HG03558 (cell line): ENCODE measurements at regions not wholly inside any gene's neighbourhood (a gene's known extent, or its start where the extent isn't known, plus 50 kb on each side); places are given as distances from the start of the nearest gene placed in this dataset.
"Not testable (repeated sequence)": the region's sequence is repeated elsewhere in the genome, so short reads cannot be mapped to it uniquely, and the experiment has no call there.

Experiments
- ATAC-seq: cut with Tn5 transposase; IDR thresholded peaks from one replicate; pipeline ENCODE4 v1.9.1; 2021; ENCODE audit warnings: moderate number of reproducible peaks; ENCODE audit not compliant: unreplicated experiment; ENCODE audit errors: extremely low read depth

DNA sequence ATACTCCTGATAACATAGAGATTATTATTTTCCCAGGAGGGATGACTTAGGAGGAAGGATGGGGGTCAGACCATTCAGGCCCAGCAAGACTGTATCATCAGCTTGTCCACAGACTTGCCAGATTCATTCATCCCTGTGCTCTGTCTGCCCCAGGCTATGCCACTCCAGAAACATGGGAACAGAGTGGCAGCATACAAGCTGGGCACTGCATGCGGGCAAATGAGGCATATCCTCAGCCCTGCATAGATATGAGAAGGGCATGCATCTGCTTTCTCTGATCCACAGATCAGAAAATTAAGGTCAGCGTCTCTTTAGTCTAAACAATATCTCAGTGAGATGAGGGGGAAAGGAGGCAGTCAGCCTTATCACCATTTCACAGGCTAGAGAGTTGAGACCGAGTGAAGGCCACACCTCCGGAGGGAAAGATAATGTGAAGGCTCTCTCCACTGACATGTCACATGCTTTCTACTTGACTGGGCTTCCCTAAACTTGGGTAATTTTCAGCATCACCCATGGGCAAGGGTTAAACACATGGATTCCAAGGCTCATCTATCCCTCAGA lies 140.5 kb downstream of the TFAP2B start:
- ATAC-seq: no peak

DNA sequence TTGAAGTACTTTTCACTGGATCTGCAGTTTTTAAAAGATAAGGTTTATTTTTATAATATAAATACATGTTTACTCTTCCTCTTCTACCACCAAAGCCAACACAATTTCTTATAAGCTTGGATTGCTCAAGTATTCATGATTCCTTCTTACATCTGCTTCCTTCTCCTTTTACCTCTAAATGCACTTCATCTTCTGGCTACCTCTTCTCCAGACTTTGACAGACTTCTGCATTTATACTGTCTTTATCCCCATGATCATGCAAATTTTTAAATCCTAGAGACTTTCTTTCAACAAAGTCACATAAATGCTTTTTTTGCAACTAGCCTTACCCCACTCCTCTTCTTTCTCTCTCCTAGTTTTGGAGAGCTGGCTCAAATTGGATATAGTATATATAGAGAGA lies 142.9 kb downstream of the TFAP2B start:
- no peak for ATAC-seq

DNA sequence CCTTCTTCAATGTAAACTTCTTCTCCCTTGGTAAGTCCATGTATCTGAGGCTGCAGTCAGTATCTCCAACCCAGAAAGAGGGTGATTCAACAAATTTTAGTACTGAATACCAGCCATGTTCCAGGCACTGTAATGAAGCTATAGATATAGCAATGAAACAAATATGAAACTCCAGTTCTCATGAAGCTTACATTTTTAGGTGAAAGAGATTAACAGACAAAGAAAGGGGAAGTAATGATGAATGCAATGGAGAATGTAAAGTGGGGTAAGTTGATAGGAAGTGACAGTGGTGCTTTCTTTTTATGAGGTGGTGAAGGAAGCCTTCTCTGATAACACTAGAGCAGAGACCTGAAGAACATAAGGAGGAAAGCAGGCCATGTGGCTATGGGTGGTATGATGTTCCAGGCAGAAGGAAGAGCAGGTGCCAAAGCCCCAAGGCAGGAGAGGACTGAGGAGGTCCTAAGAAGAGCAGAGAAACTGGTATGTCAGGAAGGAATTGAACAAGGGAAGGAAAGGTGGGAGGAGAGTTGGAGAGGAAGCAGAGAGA lies 143.6 kb downstream of the TFAP2B start:
- ATAC-seq: no peak

DNA sequence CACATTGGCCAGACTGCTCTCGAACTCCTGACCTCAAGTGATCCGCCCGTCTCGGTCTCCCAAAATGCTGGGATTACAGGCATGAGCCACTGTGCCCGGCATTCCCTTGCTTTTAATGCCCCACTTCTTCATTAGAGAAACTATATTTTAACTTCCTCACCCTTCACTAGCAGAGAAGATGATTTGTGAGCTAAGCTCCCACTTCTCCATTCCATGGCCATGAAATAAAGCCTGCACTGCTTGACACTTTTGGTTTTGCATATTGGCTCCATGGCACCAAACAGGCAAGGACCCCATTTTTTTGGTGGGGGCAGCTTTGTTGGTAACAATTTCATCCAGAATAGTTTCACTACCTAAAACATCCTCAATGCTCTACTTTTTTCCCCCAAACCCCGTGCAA lies 145.3 kb downstream of the TFAP2B start:
- ATAC-seq: no peak

DNA sequence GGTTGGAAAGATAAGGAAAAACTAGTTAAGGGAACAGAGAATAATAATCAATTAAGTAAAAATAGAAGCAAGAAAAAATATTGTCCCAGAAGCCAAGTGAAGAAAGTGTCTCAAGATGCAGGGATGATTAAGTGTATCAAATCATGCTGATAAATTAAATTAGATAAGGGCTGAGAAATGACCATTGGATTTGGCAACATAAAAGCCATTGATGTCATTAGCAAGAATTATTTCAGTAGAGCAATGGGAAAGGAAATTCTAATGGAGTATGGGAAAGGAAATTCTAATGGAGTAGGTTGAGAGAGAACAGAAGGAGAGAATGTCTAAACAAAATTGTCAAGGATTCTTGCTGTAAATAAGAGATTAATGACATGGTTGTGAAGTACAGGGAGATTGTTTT lies 146.8 kb downstream of the TFAP2B start:
- no peak for ATAC-seq

DNA sequence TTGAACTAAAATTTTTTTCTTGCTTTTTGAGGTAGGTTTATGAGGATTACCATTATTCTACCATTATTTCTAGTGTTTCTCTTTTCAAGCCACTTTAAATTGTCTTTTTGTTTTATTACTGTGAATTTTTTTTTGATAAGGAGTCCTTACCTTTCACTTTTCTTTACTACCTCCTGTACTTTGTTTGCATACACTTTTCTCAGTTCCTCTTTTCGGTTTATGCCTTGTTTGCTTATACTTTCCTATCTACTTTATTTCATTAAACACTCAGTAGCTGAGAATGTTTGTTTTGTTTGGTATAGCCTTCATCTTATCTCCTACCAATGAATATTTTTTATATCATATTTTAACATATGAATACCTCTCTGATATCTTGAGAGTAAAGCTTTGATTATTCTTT lies 147.9 kb downstream of the TFAP2B start:
- ATAC-seq: peak; percentile 96

DNA sequence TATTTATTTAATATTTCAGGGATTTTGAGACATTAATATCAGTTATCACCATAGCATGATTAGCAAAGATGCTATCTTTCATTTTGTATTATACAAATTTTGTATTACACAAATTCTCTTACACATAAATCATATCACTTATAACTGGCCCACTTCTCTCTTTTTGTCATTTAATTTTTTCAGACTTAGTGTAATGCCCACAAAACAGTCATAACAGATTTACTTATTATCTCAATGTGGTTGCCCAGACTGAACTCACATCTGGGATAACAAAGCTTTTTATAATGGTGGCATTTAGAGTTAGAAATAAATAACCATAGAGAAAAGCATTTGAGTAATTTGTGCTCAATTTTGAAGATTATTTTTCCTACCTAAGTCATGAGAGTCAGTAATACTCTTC lies 148.3 kb downstream of the TFAP2B start:
- ATAC-seq: no peak

DNA sequence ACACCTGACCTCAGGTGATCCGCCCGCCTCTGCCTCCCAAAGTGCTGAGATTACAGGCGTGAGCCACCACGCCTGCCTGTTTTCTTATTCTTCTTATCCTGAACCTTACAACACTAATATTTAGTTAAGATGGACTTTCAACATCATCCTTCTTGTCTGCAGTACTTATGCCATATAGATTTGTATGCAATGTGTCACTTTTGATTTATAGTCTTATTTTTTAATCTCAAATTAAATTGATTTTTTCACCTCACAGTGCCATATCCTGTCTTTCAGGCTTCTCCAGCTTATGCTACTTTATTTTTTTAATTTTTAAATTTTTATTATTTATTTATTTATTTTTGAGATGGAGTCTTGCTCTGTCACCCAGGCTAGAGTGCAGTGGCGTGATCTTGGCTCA lies 149.6 kb downstream of the TFAP2B start:
- not testable (repeated sequence) for ATAC-seq

DNA sequence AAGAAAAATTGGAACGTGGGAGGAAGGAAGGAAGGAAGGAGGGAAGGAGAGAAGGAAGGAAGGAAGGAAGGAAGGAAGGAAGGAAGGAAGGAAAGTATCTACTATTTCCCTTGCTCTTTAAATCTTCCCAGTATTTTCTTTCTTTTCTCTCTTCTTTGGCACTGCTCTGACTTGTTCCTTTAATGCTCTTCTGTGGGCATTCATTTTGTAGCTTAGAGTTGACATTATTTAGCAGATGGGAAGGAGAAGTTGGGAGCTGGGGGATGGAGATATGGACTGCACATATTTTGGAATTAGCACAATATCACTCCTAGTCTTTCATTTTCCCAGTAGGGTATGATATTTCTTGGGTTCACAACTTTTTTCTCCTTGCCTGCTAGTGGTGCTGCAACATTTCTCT lies 152.2 kb downstream of the TFAP2B start:
- ATAC-seq: no peak

DNA sequence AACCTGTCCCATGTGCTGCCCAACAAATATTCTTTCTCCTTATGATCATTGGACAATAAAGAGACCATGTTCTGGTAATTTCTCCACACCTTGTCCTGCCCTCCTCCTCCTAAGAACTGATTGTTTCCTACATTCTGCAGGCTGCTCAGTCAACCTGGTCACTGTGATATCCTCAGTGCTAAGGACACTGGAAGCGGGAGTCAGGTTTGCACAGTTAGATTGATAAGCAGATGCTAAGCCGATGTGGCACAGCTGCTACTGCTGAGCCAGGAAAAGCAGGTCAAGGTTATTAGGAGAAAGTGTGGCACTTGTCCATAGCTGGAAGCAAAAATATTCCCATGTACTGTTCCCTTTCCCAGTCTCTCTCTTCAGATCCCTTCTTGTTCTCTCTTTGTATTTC lies 154.8 kb downstream of the TFAP2B start:
- ATAC-seq: no peak

DNA sequence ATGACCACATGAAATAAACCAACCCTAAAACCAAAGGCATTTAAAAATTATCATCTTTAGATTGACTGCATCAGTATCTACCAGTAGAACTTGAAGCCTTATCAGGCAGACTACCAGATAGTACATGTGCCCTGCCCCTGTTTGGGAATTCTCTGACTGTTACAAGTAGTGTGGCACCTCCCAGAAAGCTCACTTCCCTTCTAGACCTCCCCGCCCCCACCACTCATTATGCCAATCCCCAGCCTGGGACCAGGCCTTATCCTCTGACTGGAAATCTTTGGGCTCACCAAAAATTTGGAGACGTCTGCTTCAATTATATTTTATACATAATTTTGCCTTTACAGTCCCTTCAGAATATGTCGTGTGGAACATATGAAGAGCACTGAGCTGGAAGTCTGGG lies 155.6 kb downstream of the TFAP2B start:
- no peak for ATAC-seq

DNA sequence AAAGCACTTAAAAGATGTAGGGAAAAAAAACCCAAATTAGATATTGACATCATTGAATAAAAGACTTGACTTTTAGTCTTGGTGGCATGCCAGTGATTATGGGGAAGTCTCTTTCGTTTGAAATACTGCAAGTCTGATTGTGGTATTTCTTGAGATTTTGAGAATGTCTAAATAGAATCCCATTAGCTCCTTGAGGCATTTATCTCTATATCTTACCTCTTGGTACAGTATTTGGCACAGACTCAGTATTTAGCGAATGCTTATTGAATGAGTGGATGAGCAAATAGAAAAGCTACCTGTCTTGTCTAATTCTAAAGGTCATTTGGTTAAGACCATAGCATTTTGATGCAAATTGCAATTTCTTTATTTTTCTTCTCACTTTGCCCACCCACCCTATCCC lies 156.5 kb downstream of the TFAP2B start:
- no peak for ATAC-seq

DNA sequence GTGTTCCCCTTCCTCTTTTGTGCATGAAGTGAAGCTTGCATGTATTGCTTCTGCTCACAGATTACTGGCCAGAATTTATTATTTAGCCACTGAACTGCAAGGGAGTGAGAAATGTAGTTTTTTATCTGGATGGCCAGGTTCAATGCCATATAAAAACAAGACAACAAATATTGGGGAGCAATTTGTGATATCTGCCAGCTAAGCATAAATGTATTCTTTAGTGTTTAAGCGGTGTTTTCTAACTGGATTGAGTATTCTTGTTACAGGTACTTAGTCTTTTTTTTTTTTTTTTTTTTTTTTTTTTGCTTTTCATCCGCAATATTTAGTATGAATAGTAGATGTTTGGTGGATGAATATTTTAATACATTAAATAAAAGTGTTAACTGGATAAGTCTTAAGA lies 158.2 kb downstream of the TFAP2B start:
- no peak for ATAC-seq

DNA sequence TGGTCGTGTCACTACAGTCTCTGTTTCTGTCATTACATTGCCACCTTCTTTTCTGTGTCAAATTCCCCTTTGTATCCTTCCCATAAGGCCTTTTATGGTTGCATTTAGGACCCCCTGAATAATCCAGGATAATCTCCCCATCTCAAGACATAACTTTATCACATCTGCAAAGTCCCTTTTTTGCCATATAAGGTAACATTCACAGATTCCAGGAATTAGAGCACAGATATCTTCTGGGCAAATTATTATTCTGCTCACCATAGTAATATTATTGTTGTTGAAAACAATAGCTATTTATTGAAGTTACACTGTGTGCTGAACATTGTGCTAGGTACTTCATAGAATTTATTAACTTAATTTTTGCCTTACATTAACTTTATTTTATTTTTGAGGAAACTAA lies 159.1 kb downstream of the TFAP2B start:
- no peak for ATAC-seq

DNA sequence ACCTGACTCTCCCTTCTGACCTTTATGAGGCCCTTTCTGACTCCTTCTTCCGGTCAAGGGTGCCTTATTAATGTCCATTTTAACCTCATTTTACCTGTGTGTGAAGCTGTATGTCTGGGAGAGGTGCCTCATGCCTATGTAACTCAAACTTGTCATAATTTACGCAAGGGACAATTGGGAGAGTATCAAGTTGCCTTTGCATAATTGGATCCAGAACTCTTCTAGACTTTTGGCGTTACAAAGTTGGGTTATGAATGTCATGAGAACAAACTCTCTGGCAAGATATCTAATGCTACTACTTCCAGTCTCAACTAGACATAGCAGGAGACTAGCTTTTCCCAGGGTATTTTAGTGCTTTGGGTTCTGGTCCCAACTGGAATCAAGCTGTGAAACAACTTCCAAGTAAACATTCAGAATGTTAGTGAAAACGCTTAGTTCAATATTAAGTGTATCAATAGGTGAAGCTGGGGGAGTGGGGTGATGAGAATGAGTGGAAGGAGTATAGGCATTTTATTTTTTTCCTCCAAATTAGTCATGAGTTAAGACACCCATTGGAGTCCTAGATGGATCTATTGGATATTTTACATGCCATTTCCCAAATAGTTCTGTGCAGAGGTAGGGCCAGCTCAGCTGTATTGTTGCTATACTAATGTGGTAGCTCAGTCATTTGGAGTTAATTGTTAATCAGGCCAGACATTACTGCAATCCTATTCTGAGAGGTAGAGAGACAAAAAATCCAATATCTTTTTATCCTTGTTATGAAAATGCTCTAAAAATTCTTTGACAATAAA lies 159.9 kb downstream of the TFAP2B start:
- no peak for ATAC-seq

DNA sequence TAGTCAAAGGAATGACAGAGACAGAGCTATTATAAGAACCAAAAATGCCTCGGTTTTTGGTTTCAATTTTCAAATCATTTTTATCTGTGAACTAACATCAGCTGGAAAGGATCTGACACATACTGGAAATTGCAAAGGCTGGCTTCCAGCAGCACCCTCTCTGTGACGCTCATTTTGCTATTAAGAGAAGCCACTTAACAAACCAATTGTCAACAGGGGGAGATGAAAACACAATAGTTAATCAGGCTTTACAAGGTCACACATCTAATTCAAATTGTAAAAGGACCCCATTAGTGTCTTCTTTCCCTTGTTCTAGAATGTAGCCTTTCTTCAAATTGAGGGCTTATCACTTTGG lies 160.5 kb downstream of the TFAP2B start:
- no peak for ATAC-seq

DNA sequence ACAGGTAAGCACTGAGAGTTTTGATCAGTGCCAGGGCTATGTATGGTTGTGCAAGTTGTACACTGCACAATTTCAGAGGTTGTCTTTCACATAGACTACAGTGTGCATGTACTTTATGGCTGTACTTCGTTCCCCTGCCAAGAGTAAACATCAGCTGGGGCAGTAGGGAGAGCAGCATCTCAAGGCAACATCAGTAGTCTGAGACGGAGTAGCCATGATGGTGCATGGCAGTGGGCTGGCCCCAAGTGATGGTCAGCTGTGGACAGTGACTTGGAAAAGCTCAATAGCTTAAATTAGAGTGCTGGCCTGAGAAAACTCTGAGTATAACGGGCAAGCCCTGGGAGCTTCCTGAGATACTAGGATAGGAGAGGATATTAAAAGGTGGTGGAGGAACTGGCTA lies 165.5 kb downstream of the TFAP2B start:
- ATAC-seq: no peak

DNA sequence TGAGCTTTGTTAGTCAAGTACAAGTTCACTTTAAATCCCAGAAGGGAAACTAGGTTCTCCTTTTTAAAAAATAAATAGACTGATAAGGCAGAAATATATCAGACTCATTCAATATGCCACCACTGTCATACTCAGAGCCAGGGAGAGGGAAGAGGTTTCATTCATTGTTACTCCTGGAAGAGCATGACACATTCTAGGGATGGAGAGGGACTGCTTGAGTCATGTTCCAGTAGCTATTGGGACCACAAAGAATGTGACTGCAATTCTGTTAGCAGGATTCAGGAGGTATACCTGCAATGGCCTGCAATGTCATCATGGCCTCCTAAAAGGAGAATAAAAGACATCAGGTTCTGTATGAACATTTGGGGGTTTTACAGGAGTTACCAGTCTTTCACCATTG lies 167.6 kb downstream of the TFAP2B start:
- ATAC-seq: no peak

DNA sequence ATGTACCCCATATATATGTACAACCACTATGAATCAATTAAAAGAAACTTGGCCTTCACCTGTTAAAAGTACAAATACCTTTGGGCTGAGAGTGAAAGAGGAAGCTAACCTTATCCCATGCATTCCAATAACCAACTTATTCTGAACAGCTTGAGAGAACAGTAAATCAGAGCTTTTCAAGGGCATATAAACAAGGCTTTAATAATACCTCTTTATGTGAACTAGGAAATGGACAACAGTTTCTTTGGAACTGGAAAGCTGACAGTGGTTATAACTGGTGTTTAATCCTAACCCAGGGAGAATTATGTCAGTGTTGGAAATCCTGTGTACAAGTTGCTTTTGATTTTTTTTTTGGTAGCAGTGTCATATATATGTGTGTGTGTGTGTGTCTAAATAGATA lies 170.5 kb downstream of the TFAP2B start:
- ATAC-seq: no peak

DNA sequence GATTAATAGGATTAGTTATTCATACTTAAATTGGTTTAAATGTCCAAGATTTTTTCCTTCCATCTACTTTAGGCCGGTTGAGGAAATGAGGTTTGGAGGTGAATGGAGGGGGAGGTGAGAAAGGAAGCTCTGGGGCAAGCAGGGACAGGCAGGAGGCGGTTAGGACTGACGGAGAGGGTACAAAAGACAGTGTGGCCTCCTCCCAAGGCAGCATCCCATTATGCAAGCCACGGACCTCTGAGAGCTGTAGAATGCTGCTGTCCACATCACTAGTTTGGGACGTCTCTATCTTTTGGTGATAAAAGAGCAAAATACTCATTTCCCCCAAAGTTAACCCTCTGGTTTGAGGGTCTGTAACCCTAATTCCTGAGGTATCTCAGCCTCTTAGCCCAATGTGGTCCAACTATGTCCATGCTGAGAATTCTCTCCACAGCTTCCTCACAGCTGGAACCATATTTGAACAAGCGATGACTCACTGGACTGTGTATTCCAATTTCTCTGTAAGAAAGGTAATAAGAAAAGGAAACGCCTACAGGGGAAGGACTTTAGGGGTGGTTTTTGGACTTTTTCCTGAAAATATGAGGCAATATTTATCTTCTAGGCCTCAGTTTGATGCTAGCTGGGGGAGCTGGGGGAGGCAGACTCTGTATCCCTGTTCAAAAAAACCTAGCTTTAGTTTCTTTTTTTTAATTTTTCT lies 172.2 kb downstream of the TFAP2B start:
- ATAC-seq: no peak

DNA sequence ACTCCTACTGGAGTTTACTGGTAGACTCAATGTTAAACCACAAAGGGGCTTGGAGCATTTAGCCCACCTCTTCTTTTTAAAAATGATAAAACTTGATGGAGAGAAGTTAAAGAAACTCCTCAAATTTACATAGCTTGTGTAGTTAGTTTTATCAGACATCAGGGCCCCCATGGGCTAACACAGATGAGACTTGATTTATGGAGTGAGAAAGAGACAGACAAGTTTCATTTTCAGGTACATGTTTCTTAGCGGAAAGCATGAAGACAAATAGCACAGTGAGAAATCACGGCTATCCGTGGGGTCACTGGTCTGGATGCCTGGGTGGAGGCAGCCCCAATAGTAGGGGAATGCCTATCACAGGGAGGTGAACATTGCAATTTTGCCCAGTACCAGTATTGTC lies 173.6 kb downstream of the TFAP2B start:
- no peak for ATAC-seq
